Osteocyte (in vitro differentiated cells): ENCODE measurements at regions not wholly inside any gene's neighbourhood (a gene's known extent, or its start where the extent isn't known, plus 50 kb on each side); places are given as distances from the start of the nearest gene placed in this dataset.

Experiments used
- DNase-seq: peaks from one replicate; pipeline ENCODE4 v3.0.0; 2021; ENCODE audit warnings: mixed read lengths; ENCODE audit not compliant: unreplicated experiment; ENCODE audit errors: extremely low spot score
- H3K27ac Mint-ChIP-seq: one replicate; pipeline ENCODE4 v1.8.0; 2021; ENCODE audit warnings: mild to moderate bottlenecking, mixed read lengths; ENCODE audit not compliant: unreplicated experiment
- H3K27me3 Mint-ChIP-seq: one replicate; pipeline ENCODE4 v1.8.0; 2021; ENCODE audit warnings: mixed read lengths; ENCODE audit not compliant: unreplicated experiment
- H3K36me3 Mint-ChIP-seq: one replicate; pipeline ENCODE4 v1.8.0; 2021; ENCODE audit warnings: mixed read lengths; ENCODE audit not compliant: unreplicated experiment
- H3K4me1 Mint-ChIP-seq: one replicate; pipeline ENCODE4 v1.8.0; 2021; ENCODE audit warnings: mixed read lengths; ENCODE audit not compliant: unreplicated experiment
- H3K4me3 Mint-ChIP-seq: one replicate; pipeline ENCODE4 v1.8.0; 2021; ENCODE audit warnings: mild to moderate bottlenecking, moderate library complexity, mixed read lengths; ENCODE audit not compliant: unreplicated experiment
- H3K9me3 Mint-ChIP-seq: one replicate; pipeline ENCODE4 v1.8.0; 2021; ENCODE audit warnings: mixed read lengths; ENCODE audit not compliant: unreplicated experiment
- TF ChIP-seq, protein P1 (sequence below): fragments of 200-600 bp; sonication (generic); IDR thresholded peaks from 2 replicates; pipeline ENCODE4 v1.5.0; 2021; ENCODE audit warnings: antibody characterized with exemption, mild to moderate bottlenecking, moderate library complexity

DNA sequence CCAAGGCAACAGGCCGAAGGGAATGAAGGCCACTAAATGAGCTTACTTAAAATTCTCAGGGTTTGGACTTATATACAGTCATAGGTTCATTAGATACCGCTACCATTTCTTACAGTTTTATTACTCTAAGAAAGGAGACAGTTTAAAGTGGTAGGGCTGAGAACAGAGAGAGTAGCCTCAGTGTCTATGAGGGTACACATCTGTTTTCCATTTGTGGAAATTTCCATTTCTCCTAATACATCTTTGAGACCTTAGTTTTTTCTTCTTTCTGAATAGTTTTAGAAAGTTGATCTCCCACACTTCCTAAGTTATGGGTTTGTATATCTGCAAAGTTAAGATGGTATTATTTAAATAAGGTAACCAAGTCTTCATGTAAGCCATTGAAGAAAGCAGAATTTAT lies 1279.1 kb downstream of the NCAM2 start:
- no peak for DNase-seq

DNA sequence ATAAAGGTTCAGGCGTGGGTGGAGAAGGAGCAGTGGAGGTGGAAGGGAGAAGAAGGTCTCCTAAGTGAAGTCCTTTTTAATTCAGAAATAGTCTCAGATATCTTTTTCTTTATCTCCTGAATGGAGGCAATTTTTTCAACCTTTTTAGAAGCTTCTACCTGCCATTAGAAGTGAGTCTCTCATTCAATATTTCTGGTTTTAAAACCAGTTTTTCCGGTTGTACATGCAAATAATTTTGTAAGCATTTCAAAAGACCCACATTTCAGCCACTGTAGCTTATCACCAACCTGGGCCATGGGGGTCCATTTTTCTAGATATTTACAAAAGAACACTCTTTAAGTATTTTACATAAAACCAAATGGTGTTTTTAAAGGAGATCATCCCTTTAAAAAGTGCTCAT lies 1280.2 kb downstream of the NCAM2 start:
- Mint-ChIP-seq H3K9me3 (peaks cover 14% of the 10 kb centered on the region), H3K4me3 (no peak overlapping the region), H3K27ac (no peak overlapping the region), H3K27me3 (no peaks in the 10 kb centered on the region), H3K36me3 (no peaks in the 10 kb centered on the region), H3K4me1 (peaks cover 6% of the 10 kb centered on the region)
- no peak for DNase-seq
- TF ChIP-seq, protein P1, sequence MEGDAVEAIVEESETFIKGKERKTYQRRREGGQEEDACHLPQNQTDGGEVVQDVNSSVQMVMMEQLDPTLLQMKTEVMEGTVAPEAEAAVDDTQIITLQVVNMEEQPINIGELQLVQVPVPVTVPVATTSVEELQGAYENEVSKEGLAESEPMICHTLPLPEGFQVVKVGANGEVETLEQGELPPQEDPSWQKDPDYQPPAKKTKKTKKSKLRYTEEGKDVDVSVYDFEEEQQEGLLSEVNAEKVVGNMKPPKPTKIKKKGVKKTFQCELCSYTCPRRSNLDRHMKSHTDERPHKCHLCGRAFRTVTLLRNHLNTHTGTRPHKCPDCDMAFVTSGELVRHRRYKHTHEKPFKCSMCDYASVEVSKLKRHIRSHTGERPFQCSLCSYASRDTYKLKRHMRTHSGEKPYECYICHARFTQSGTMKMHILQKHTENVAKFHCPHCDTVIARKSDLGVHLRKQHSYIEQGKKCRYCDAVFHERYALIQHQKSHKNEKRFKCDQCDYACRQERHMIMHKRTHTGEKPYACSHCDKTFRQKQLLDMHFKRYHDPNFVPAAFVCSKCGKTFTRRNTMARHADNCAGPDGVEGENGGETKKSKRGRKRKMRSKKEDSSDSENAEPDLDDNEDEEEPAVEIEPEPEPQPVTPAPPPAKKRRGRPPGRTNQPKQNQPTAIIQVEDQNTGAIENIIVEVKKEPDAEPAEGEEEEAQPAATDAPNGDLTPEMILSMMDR, result no peak

More for the DNA sequence above, 1279.1 kb downstream of the NCAM2 start:
- H3K9me3 Mint-ChIP-seq, result peaks cover 10% of the 10 kb centered on the region
- no peak overlapping the region for H3K27ac Mint-ChIP-seq
- no peaks in the 10 kb centered on the region for H3K36me3 Mint-ChIP-seq
- no peak overlapping the region for H3K4me3 Mint-ChIP-seq
- H3K27me3 Mint-ChIP-seq, result no peaks in the 10 kb centered on the region
- TF ChIP-seq, protein P1, result no peak
- peaks cover 6% of the 10 kb centered on the region for H3K4me1 Mint-ChIP-seq

DNA sequence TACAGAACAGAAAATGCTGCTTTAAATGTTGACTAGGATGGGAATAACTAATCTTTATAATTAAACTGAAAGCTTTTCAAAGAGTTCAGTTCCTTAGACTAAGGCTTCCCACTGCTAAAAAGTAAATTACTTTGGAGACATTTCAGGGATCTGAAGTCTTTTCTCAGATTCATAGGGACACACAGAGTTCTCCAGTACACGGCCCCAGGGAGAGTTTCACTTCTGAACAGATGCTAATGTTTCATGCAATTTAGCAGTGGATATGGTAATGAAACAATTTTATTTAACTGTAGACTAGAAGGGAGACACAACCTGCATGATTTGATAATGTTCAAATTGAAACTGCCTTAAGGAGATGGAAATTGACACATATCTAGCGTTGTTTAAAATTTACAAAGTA lies 1282.6 kb downstream of the NCAM2 start:
- TF ChIP-seq, protein P1, result no peak
- Mint-ChIP-seq H3K27ac (no peak overlapping the region), H3K9me3 (peaks cover 19% of the 10 kb centered on the region), H3K4me3 (no peak overlapping the region), H3K27me3 (no peaks in the 10 kb centered on the region), H3K36me3 (no peaks in the 10 kb centered on the region), H3K4me1 (peaks cover 6% of the 10 kb centered on the region)
- no peak for DNase-seq

DNA sequence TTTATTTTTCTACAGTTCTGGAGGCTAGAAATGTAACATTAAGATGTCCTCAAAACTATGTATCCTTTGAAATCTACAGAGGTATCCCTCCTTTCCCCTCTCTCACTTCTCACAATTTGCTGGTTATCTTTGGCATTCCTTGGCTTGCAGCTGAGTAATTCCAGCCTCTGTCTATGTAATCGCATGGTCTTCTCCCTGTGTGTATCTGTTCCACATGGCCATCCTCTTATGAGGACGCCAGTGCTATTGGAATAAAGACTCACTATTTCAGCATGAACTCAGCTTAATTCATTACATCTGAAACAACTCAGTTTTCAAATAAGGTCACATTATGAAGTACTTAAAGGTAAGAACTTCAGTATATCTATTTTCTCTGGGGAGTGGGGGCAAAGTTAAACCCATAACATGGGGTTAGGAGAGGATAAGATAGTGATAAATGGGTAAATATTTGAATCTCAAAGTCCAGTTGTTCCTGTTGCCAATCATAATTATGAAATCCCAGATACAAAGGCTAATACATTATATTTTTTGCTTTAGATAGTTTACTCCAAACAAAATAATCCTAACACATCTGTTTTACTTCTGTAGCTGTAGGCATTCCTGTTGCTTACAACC lies 1290.8 kb downstream of the NCAM2 start:
- Mint-ChIP-seq H3K4me3 (no peak overlapping the region), H3K27me3 (no peaks in the 10 kb centered on the region)

DNA sequence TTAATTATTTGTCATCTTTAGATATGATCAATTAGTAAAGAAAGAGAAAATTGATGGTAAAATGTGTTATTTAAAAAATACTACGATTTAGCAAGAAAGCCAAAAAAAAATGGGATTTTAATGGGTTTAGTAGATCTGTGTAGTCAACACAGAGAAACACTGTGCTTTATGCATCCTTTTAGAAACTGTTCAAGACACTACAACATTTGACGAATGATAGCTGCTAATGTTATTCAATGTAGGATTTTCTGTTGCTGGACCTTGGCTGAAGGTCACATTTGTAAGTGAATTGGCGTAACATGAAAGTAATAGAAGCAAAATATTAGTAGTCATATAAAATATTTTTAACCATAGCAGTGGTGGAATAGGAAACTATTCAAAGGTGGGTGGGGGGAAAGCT lies 1293.9 kb downstream of the NCAM2 start:
- Mint-ChIP-seq H3K36me3 (no peaks in the 10 kb centered on the region), H3K27me3 (no peaks in the 10 kb centered on the region), H3K4me3 (no peak overlapping the region), H3K27ac (no peak overlapping the region), H3K4me1 (no peaks in the 10 kb centered on the region), H3K9me3 (peaks cover 8% of the 10 kb centered on the region)
- DNase-seq, result no peak
- TF ChIP-seq, protein P1, result no peak

More for the DNA sequence above, 1290.8 kb downstream of the NCAM2 start:
- peaks cover 26% of the 10 kb centered on the region for H3K9me3 Mint-ChIP-seq
- TF ChIP-seq, protein P1, result no peak
- no peaks in the 10 kb centered on the region for H3K36me3 Mint-ChIP-seq
- no peak overlapping the region for H3K27ac Mint-ChIP-seq
- no peaks in the 10 kb centered on the region for H3K4me1 Mint-ChIP-seq
- DNase-seq, result no peak
